Endothelial cell of umbilical vein (primary cell): ENCODE measurements at regions not wholly inside any gene's neighbourhood (a gene's known extent, or its start where the extent isn't known, plus 50 kb on each side); places are given as distances from the start of the nearest gene placed in this dataset.

Experiments used
- EZH2 ChIP-seq: IDR thresholded peaks from 2 replicates; pipeline ENCODE4 v1.6.1; 2012; ENCODE audit warnings: borderline replicate concordance, low read depth, mild to moderate bottlenecking, moderate library complexity, low read length, inconsistent platforms; ENCODE audit not compliant: severe bottlenecking
- FOS ChIP-seq: IDR thresholded peaks from 2 replicates; pipeline ENCODE4 v1.6.1; 2011; ENCODE audit warnings: mild to moderate bottlenecking, low read length, moderate library complexity, borderline replicate concordance; ENCODE audit not compliant: insufficient read depth
- GATA2 ChIP-seq: IDR thresholded peaks from 2 replicates; pipeline ENCODE4 v1.7.0; 2011; ENCODE audit warnings: low read depth, mild to moderate bottlenecking, moderate library complexity, mixed read lengths, low read length; ENCODE audit not compliant: insufficient read length, insufficient read depth
- JUN ChIP-seq: IDR thresholded peaks from 2 replicates; pipeline ENCODE4 v1.6.1; 2011; ENCODE audit warnings: borderline replicate concordance, low read depth; ENCODE audit not compliant: insufficient read length, insufficient read depth
- MYC ChIP-seq: IDR thresholded peaks from one replicate; pipeline ENCODE4 v1.6.1; 2011; ENCODE audit warnings: mild to moderate bottlenecking, low read depth, low read length
- POLR2A ChIP-seq: IDR thresholded peaks from 2 replicates; pipeline ENCODE4 v1.6.1; 2012; ENCODE audit warnings: low read depth, mild to moderate bottlenecking, control low read depth, low read length
- POLR2AphosphoS5 ChIP-seq: IDR thresholded peaks from 2 replicates; pipeline ENCODE4 v1.6.1; 2012; ENCODE audit warnings: low read depth, mild to moderate bottlenecking, control low read depth, low read length, moderate library complexity; ENCODE audit not compliant: insufficient read depth
- TF ChIP-seq, protein P1 (sequence below), 2 donors: IDR thresholded peaks; 1 replicate in 1 of 2; 2 replicates in 1 of 2; pipeline ENCODE4 v1.5.1; 2011; ENCODE audit warnings: low read length in 2 of 2, mild to moderate bottlenecking in 2 of 2, moderate library complexity in 2 of 2, control low read depth in 1 of 2, inconsistent platforms in 1 of 2, low read depth in 1 of 2; ENCODE audit not compliant: insufficient read depth in 1 of 2; ENCODE audit errors: extremely low read depth in 1 of 2
- TF ChIP-seq, protein P2 (sequence below): IDR thresholded peaks from 2 replicates; pipeline ENCODE4 v1.6.1; 2011; ENCODE audit not compliant: insufficient read depth, insufficient read length

DNA sequence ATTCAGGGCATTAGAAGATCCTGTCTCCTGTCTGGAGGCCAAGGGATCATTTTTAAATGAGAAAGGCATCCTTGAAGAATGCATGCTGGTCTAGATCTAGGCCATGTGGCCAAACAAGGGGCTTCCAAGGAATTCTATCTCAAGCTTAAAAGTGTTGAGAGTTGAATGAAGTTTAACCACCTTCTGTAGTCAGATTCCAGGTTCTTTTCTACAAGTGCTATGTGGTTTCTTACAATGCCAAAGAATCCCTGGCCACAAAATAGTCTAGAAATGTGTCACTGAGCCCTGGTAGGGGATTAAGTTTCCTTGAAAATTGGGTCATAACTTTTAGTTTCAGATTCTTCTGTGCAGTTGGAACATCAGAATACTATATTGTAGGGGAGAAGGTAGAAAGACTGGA, 640.7 kb upstream of the ACVR2A start:
- TF ChIP-seq, protein P1, sequence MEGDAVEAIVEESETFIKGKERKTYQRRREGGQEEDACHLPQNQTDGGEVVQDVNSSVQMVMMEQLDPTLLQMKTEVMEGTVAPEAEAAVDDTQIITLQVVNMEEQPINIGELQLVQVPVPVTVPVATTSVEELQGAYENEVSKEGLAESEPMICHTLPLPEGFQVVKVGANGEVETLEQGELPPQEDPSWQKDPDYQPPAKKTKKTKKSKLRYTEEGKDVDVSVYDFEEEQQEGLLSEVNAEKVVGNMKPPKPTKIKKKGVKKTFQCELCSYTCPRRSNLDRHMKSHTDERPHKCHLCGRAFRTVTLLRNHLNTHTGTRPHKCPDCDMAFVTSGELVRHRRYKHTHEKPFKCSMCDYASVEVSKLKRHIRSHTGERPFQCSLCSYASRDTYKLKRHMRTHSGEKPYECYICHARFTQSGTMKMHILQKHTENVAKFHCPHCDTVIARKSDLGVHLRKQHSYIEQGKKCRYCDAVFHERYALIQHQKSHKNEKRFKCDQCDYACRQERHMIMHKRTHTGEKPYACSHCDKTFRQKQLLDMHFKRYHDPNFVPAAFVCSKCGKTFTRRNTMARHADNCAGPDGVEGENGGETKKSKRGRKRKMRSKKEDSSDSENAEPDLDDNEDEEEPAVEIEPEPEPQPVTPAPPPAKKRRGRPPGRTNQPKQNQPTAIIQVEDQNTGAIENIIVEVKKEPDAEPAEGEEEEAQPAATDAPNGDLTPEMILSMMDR (IDR thresholded peaks at IDR 0.05; ENCODE audit: extremely low read depth in 1 of 2, insufficient read depth in 1 of 2, low read depth in 1 of 2, low read length in 2 of 2): no peak
- TF ChIP-seq EZH2: no peak
- TF ChIP-seq POLR2AphosphoS5: no peak
- TF ChIP-seq FOS: no peak
- TF ChIP-seq, protein P2, sequence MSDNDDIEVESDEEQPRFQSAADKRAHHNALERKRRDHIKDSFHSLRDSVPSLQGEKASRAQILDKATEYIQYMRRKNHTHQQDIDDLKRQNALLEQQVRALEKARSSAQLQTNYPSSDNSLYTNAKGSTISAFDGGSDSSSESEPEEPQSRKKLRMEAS: no peak
- no peak for TF ChIP-seq POLR2A
- TF ChIP-seq MYC: no peak
- TF ChIP-seq GATA2: no peak
- TF ChIP-seq JUN: no peak
